IMR-90 (cell line): ENCODE measurements at regions not wholly inside any gene's neighbourhood (a gene's known extent, or its start where the extent isn't known, plus 50 kb on each side); places are given as distances from the start of the nearest gene placed in this dataset.

ENCODE experiments used
- BHLHE40 ChIP-seq: fragments of 150-350 bp; IDR thresholded peaks from 2 replicates; pipeline ENCODE4 v1.6.1; 2016; ENCODE audit warnings: mild to moderate bottlenecking, low read depth, low read length
- CEBPB ChIP-seq: IDR thresholded peaks from 2 replicates; pipeline ENCODE4 v1.6.1; 2012; ENCODE audit warnings: low read depth, low read length, improper control_type of control experiment
- CHD1 ChIP-seq: IDR thresholded peaks from 2 replicates; pipeline ENCODE4 v1.6.1; 2012; ENCODE audit warnings: low read depth, low read length, improper control_type of control experiment
- MAZ ChIP-seq: IDR thresholded peaks from 2 replicates; pipeline ENCODE4 v1.6.1; 2012; ENCODE audit warnings: low read depth, mild to moderate bottlenecking, low read length, improper control_type of control experiment, moderate library complexity, borderline replicate concordance
- POLR2A ChIP-seq: IDR thresholded peaks from 2 replicates; pipeline ENCODE4 v1.6.1; 2012; ENCODE audit warnings: mild to moderate bottlenecking, low read depth, low read length
- RAD21 ChIP-seq: IDR thresholded peaks from 2 replicates; pipeline ENCODE4 v1.6.1; 2012; ENCODE audit warnings: low read length, improper control_type of control experiment
- RFX5 ChIP-seq: IDR thresholded peaks from 2 replicates; pipeline ENCODE4 v1.8.0; 2012; ENCODE audit warnings: low read depth, mild to moderate bottlenecking, low read length, moderate library complexity
- SMC3 ChIP-seq: fragments of 150-350 bp; IDR thresholded peaks from 2 replicates; pipeline ENCODE4 v1.6.1; 2016; ENCODE audit warnings: low read depth, mild to moderate bottlenecking, antibody characterized with exemption, low read length, moderate library complexity
- TF ChIP-seq, protein P1 (sequence below): conservative IDR thresholded peaks from 2 replicates; pipeline ENCODE4 v1.5.1; 2012; ENCODE audit warnings: mild to moderate bottlenecking, low read depth, low read length, improper control_type of control experiment
- TF ChIP-seq, protein P2 (sequence below): fragments of 150-350 bp; IDR thresholded peaks from 2 replicates; pipeline ENCODE4 v1.6.1; 2016; ENCODE audit warnings: low read depth, mild to moderate bottlenecking, low read length, moderate library complexity, borderline replicate concordance
- TF ChIP-seq, protein P3 (sequence below): fragments of 150-350 bp; IDR thresholded peaks from 2 replicates; pipeline ENCODE4 v1.6.1; 2017; ENCODE audit warnings: mild to moderate bottlenecking, antibody characterized with exemption, low read length, low read depth

DNA sequence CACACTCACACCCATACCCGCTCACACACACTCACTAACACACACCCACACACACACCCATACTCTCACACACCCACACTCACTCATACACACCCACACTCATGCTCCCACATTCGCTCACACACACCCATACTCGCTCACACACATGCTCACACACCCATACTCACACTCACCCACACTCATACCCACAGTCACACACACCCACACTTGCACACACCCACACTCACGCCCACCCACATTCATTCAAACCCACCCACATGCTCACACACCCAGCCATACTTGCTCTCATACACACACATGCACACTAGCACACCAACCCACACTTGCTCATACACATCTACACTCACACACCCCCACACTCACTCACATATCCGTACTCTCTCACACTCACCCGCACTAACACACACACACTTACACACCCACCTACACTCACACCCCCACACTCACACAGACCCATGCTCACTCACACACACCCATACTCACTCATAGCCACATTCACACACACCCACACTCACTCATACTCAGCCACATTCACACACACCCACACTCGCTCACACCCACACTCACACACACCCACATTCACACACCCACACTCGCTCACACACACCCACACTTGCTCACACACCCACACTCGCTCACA, 322.4 kb upstream of the N4BP1 start:
- TF ChIP-seq, protein P1, sequence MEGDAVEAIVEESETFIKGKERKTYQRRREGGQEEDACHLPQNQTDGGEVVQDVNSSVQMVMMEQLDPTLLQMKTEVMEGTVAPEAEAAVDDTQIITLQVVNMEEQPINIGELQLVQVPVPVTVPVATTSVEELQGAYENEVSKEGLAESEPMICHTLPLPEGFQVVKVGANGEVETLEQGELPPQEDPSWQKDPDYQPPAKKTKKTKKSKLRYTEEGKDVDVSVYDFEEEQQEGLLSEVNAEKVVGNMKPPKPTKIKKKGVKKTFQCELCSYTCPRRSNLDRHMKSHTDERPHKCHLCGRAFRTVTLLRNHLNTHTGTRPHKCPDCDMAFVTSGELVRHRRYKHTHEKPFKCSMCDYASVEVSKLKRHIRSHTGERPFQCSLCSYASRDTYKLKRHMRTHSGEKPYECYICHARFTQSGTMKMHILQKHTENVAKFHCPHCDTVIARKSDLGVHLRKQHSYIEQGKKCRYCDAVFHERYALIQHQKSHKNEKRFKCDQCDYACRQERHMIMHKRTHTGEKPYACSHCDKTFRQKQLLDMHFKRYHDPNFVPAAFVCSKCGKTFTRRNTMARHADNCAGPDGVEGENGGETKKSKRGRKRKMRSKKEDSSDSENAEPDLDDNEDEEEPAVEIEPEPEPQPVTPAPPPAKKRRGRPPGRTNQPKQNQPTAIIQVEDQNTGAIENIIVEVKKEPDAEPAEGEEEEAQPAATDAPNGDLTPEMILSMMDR = no peak
- TF ChIP-seq CHD1 (no peak), POLR2A (no peak), RAD21 (no peak), RFX5 (no peak), SMC3 (no peak), BHLHE40 (no peak), MAZ (no peak), CEBPB (no peak)
- TF ChIP-seq, protein P2, sequence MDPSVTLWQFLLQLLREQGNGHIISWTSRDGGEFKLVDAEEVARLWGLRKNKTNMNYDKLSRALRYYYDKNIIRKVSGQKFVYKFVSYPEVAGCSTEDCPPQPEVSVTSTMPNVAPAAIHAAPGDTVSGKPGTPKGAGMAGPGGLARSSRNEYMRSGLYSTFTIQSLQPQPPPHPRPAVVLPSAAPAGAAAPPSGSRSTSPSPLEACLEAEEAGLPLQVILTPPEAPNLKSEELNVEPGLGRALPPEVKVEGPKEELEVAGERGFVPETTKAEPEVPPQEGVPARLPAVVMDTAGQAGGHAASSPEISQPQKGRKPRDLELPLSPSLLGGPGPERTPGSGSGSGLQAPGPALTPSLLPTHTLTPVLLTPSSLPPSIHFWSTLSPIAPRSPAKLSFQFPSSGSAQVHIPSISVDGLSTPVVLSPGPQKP = no peak
- TF ChIP-seq, protein P3, sequence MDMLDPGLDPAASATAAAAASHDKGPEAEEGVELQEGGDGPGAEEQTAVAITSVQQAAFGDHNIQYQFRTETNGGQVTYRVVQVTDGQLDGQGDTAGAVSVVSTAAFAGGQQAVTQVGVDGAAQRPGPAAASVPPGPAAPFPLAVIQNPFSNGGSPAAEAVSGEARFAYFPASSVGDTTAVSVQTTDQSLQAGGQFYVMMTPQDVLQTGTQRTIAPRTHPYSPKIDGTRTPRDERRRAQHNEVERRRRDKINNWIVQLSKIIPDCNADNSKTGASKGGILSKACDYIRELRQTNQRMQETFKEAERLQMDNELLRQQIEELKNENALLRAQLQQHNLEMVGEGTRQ = no peak
